Endothelial cell of umbilical vein (primary cell): ENCODE measurements at regions not wholly inside any gene's neighbourhood (a gene's known extent, or its start where the extent isn't known, plus 50 kb on each side); places are given as distances from the start of the nearest gene placed in this dataset.

Source experiments
- BruUV-seq: library from RNA; stranded (reverse); fragments of 400-500 nt; replicated peaks from 2 replicates; lab custom pipeline; 2021; lab: Mats Ljungman, UMichigan
- CTCF ChIA-PET: fragments of 300-600, 350-600 bp; sonication (Branson Sonifier 250); formaldehyde crosslinking; loops from one replicate; lab custom pipeline; 2021; ENCODE audit warnings: antibody characterized with exemption, inconsistent platforms; lab: Charles Lee
- POLR2A ChIA-PET: fragments of 300-600, 350-600 bp; sonication (Branson Sonifier 250); formaldehyde crosslinking; loops from one replicate; lab custom pipeline; 2021; ENCODE audit warnings: antibody characterized with exemption, inconsistent platforms; lab: Charles Lee
- DNase-seq: peaks from one replicate; pipeline ENCODE4 v3.0.0-alpha.2; 2011; ENCODE audit warnings: low read depth, low spot score
- FAIRE-seq: peaks from 2 replicates; lab custom pipeline; 2011; peaks lifted over from hg19 to GRCh38; lab: Jason Lieb, UNC
- H2AFZ ChIP-seq: 2 replicates; pipeline ENCODE4 v1.6.0; 2012; ENCODE audit warnings: low read depth, low read length, control low read depth, inconsistent platforms
- H3K27ac ChIP-seq: 2 replicates; pipeline ENCODE4 v1.5.1; 2011; ENCODE audit warnings: low read depth, mild to moderate bottlenecking, control low read depth, low read length, moderate library complexity; ENCODE audit not compliant: insufficient read depth
- H3K27me3 ChIP-seq, 2 experiments: 2 replicates each; pipeline versions ENCODE4 v1.6.0 to v1.6.1; 2011; ENCODE audit warnings: low read length in 2 of 2, mixed read lengths in 1 of 2; ENCODE audit not compliant: control insufficient read depth in 2 of 2, insufficient read depth in 2 of 2
- H3K36me3 ChIP-seq, 2 experiments: 2 replicates in 1 of 2; 3 replicates in 1 of 2; pipeline ENCODE4 v1.5.1; 2011; ENCODE audit warnings: low read length in 2 of 2, mild to moderate bottlenecking in 1 of 2, moderate library complexity in 1 of 2; ENCODE audit not compliant: control insufficient read depth in 2 of 2, insufficient read depth in 2 of 2; ENCODE audit errors: extremely low read depth in 1 of 2
- H3K4me1 ChIP-seq: 3 replicates; pipeline ENCODE4 v1.5.1; 2011; ENCODE audit warnings: mild to moderate bottlenecking, low read length; ENCODE audit not compliant: control insufficient read depth, insufficient read depth; ENCODE audit errors: extremely low read depth
- H3K4me2 ChIP-seq: 2 replicates; pipeline ENCODE4 v1.6.1; 2011; ENCODE audit warnings: low read length, control low read depth, mixed read lengths; ENCODE audit not compliant: insufficient read depth
- H3K4me3 ChIP-seq, 3 experiments: fragments of 200-600 bp in 1 of 3; sonication (generic), shearing (Covaris generic) in 1 of 3; replicated peaks in 1 of 3; 2 replicates each; pipeline ENCODE4 v1.5.1; 2011 to 2016; ENCODE audit warnings: control low read depth in 3 of 3, low read length in 3 of 3, mild to moderate bottlenecking in 2 of 3, inconsistent platforms in 1 of 3, low read depth in 1 of 3, moderate library complexity in 1 of 3; ENCODE audit not compliant: insufficient read depth in 1 of 3
- H3K79me2 ChIP-seq: 2 replicates; pipeline ENCODE4 v1.6.0; 2012; ENCODE audit warnings: low read length, inconsistent platforms; ENCODE audit not compliant: control insufficient read depth, insufficient read depth
- H3K9ac ChIP-seq: replicated peaks from 2 replicates; pipeline ENCODE3; 2011; ENCODE audit warnings: low read length, control low read depth; ENCODE audit not compliant: insufficient read depth; ENCODE audit errors: extremely low read depth
- H3K9me1 ChIP-seq: replicated peaks from 3 replicates; pipeline ENCODE4 v1.6.0; 2011; ENCODE audit warnings: mild to moderate bottlenecking, low read length; ENCODE audit not compliant: control insufficient read depth, insufficient read depth; ENCODE audit errors: extremely low read depth
- H3K9me3 ChIP-seq: replicated peaks from 2 replicates; pipeline ENCODE4 v1.5.1; 2012; ENCODE audit warnings: low read length, inconsistent platforms; ENCODE audit not compliant: control insufficient read depth, insufficient read depth
- H4K20me1 ChIP-seq: replicated peaks from 2 replicates; pipeline ENCODE3; 2011; ENCODE audit warnings: mild to moderate bottlenecking, low read length; ENCODE audit not compliant: control insufficient read depth, insufficient read depth; ENCODE audit errors: extremely low read depth
- CTCF ChIP-seq, 2 donors: IDR thresholded peaks; 1 replicate in 1 of 2; 2 replicates in 1 of 2; pipeline ENCODE4 v1.5.1; 2011; ENCODE audit warnings: low read length in 2 of 2, mild to moderate bottlenecking in 2 of 2, moderate library complexity in 2 of 2, control low read depth in 1 of 2, inconsistent platforms in 1 of 2, low read depth in 1 of 2; ENCODE audit not compliant: insufficient read depth in 1 of 2; ENCODE audit errors: extremely low read depth in 1 of 2
- EZH2 ChIP-seq: IDR thresholded peaks from 2 replicates; pipeline ENCODE4 v1.6.1; 2012; ENCODE audit warnings: borderline replicate concordance, low read depth, mild to moderate bottlenecking, moderate library complexity, low read length, inconsistent platforms; ENCODE audit not compliant: severe bottlenecking
- FOS ChIP-seq: IDR thresholded peaks from 2 replicates; pipeline ENCODE4 v1.6.1; 2011; ENCODE audit warnings: mild to moderate bottlenecking, low read length, moderate library complexity, borderline replicate concordance; ENCODE audit not compliant: insufficient read depth
- GATA2 ChIP-seq: IDR thresholded peaks from 2 replicates; pipeline ENCODE4 v1.7.0; 2011; ENCODE audit warnings: low read depth, mild to moderate bottlenecking, moderate library complexity, mixed read lengths, low read length; ENCODE audit not compliant: insufficient read length, insufficient read depth
- JUN ChIP-seq: IDR thresholded peaks from 2 replicates; pipeline ENCODE4 v1.6.1; 2011; ENCODE audit warnings: borderline replicate concordance, low read depth; ENCODE audit not compliant: insufficient read length, insufficient read depth
- MAX ChIP-seq: IDR thresholded peaks from 2 replicates; pipeline ENCODE4 v1.6.1; 2011; ENCODE audit not compliant: insufficient read depth, insufficient read length
- MYC ChIP-seq: IDR thresholded peaks from one replicate; pipeline ENCODE4 v1.6.1; 2011; ENCODE audit warnings: mild to moderate bottlenecking, low read depth, low read length
- POLR2A ChIP-seq: IDR thresholded peaks from 2 replicates; pipeline ENCODE4 v1.6.1; 2012; ENCODE audit warnings: low read depth, mild to moderate bottlenecking, control low read depth, low read length
- dilution Hi-C: fragments of 300-500 bp; cut with MboI; formaldehyde crosslinking; loops from one replicate; pipeline ENCODE4 v1.15.0; 2019; ENCODE audit warnings: low sequenced_read_pairs; ENCODE audit not compliant: extremely low pct_ligation_motif_present
- intact Hi-C: fragments of 100-400 bp; cut with micrococcal nuclease; formaldehyde crosslinking; loops from one replicate; pipeline ENCODE4 v1.10.0; 2022

- ChIA-PET POLR2A (no interaction called here), CTCF (interaction anchor here (0.6 to 1.1 kb wide), 2 partner anchors 18 to 199 kb away, joined by 3 read pairs; no protein-coding TSS in a partner anchor)
- H3K9ac ChIP-seq: no peak overlapping the region
- H3K4me3 ChIP-seq: no peak overlapping the region
- no peak overlapping the region for H2AFZ ChIP-seq
- no peak for TF ChIP-seq CTCF (IDR thresholded peaks at IDR 0.05; ENCODE audit: extremely low read depth in 1 of 2, insufficient read depth in 1 of 2, low read depth in 1 of 2, low read length in 2 of 2)
- TF ChIP-seq EZH2: no peak
- TF ChIP-seq MAX: no peak
- TF ChIP-seq JUN: no peak
- TF ChIP-seq POLR2A: no peak
- no peak for DNase-seq
- FAIRE-seq: no peak
- H3K36me3 ChIP-seq: no peaks in the 10 kb centered on the region
- H3K4me2 ChIP-seq: no peak overlapping the region
- no peaks in the 10 kb centered on the region for H3K27me3 ChIP-seq
- no peaks in the 10 kb centered on the region for H3K4me1 ChIP-seq
- H3K9me3 ChIP-seq: no peaks in the 10 kb centered on the region
- H3K79me2 ChIP-seq: no peaks in the 10 kb centered on the region
- dilution Hi-C loops (no loop called here), intact Hi-C loops (no loop called here)
- BruUV-seq: no TSS peak
- H3K27ac ChIP-seq: no peak overlapping the region
- H3K9me1 ChIP-seq: no peaks in the 10 kb centered on the region
- H4K20me1 ChIP-seq: no peaks in the 10 kb centered on the region
Measured at GRCh38 chr5:36441280-36441679, 139.6 kb upstream of the RANBP3L start.

- no TSS peak for BruUV-seq
- FAIRE-seq: no peak
- no peak overlapping the region for H3K4me2 ChIP-seq
Measured at GRCh38 chr5:36442352-36442751, 140.7 kb upstream of the RANBP3L start.

More at GRCh38 chr5:36442352-36442751, 140.7 kb upstream of the RANBP3L start:
- ChIA-PET POLR2A (no interaction called here), CTCF (interaction anchor here (1.8 kb wide), 1 partner anchor 363 kb away, joined by 4 read pairs; no protein-coding TSS in a partner anchor)
- no peak overlapping the region for H3K4me3 ChIP-seq
- H3K27me3 ChIP-seq: no peaks in the 10 kb centered on the region
- H3K4me1 ChIP-seq: no peaks in the 10 kb centered on the region
- dilution Hi-C loops (no loop called here), intact Hi-C loops (no loop called here)
- no peak overlapping the region for H3K9ac ChIP-seq
- H3K9me1 ChIP-seq: no peaks in the 10 kb centered on the region
- no peak overlapping the region for H3K27ac ChIP-seq
- TF ChIP-seq EZH2 (no peak), MAX (no peak), GATA2 (no peak), MYC (no peak), JUN (no peak), POLR2A (no peak), FOS (no peak), CTCF (IDR thresholded peaks at IDR 0.05; ENCODE audit: extremely low read depth in 1 of 2, insufficient read depth in 1 of 2, low read depth in 1 of 2, low read length in 2 of 2) (no peak)
- H2AFZ ChIP-seq: no peak overlapping the region
- DNase-seq: no peak
- no peaks in the 10 kb centered on the region for H4K20me1 ChIP-seq
- no peaks in the 10 kb centered on the region for H3K79me2 ChIP-seq
- H3K36me3 ChIP-seq: no peaks in the 10 kb centered on the region
- no peaks in the 10 kb centered on the region for H3K9me3 ChIP-seq
